ELR (cell line): ENCODE measurements at regions not wholly inside any gene's neighbourhood (a gene's known extent, or its start where the extent isn't known, plus 50 kb on each side); places are given as distances from the start of the nearest gene placed in this dataset.

Source experiments
- DNase-seq: peaks from one replicate; pipeline ENCODE4 v3.0.0-alpha.2; 2015; ENCODE audit warnings: low read depth

GRCh38 chr1:2865571-2866421 is 64.3 kb upstream of the TTC34 start:
- DNase-seq: no peak

- DNase-seq: no peak
Measured at GRCh38 chr1:2866422-2867086, 65.1 kb upstream of the TTC34 start.

- no peak for DNase-seq
Measured at GRCh38 chr1:2867087-2867425, 65.6 kb upstream of the TTC34 start.

- DNase-seq: no peak
Measured at GRCh38 chr1:2867861-2868260, 66.4 kb upstream of the TTC34 start.

- no peak for DNase-seq
Measured at GRCh38 chr1:2868571-2869195, 67.2 kb upstream of the TTC34 start.

- DNase-seq: no peak
Measured at GRCh38 chr1:2871246-2871815, 69.8 kb upstream of the TTC34 start.

GRCh38 chr1:2874207-2874606 is 72.7 kb upstream of the TTC34 start:
- DNase-seq: no peak

- no peak for DNase-seq
Measured at GRCh38 chr1:2874607-2875480, 73.4 kb upstream of the TTC34 start.

GRCh38 chr1:2875707-2876561 is 74.4 kb upstream of the TTC34 start:
- no peak for DNase-seq

- DNase-seq: no peak
Measured at GRCh38 chr1:2876846-2877245, 75.4 kb upstream of the TTC34 start.

- no peak for DNase-seq
Measured at GRCh38 chr1:2877391-2877790, 75.9 kb upstream of the TTC34 start.

- no peak for DNase-seq
Measured at GRCh38 chr1:2878591-2878990, 77.1 kb upstream of the TTC34 start.

- DNase-seq: no peak
Measured at GRCh38 chr1:2879026-2879425, 77.5 kb upstream of the TTC34 start.

- DNase-seq: no peak
Measured at GRCh38 chr1:2879591-2879990, 78.1 kb upstream of the TTC34 start.

- DNase-seq: no peak
Measured at GRCh38 chr1:2880086-2880485, 78.6 kb upstream of the TTC34 start.

GRCh38 chr1:2880812-2881295 is 79.4 kb upstream of the TTC34 start:
- DNase-seq: no peak

GRCh38 chr1:2881556-2881955 is 80.1 kb upstream of the TTC34 start:
- DNase-seq: no peak

GRCh38 chr1:2882966-2883696 is 81.6 kb upstream of the TTC34 start:
- DNase-seq: no peak

GRCh38 chr1:2885001-2885400 is 83.5 kb upstream of the TTC34 start:
- DNase-seq: no peak

GRCh38 chr1:2886631-2887030 is 85.1 kb upstream of the TTC34 start:
- DNase-seq: no peak
